OCI-LY3 (cell line): ENCODE measurements at regions not wholly inside any gene's neighbourhood (a gene's known extent, or its start where the extent isn't known, plus 50 kb on each side); places are given as distances from the start of the nearest gene placed in this dataset.

ENCODE experiments used
- CTCF ChIP-seq: fragments of 200-600, 300-600 bp; sonication (generic); IDR thresholded peaks from 2 replicates; pipeline ENCODE4 v1.5.1; 2014; ENCODE audit warnings: antibody characterized with exemption, low read length, low read depth
- EZH2phosphoT487 ChIP-seq: fragments of 200-600 bp; shearing (Covaris generic); IDR thresholded peaks from 2 replicates; pipeline ENCODE4 v1.6.1; 2018; ENCODE audit warnings: antibody characterized with exemption, mixed run types, low read depth

- TF ChIP-seq CTCF: no peak
- no peak for TF ChIP-seq EZH2phosphoT487
Measured at GRCh38 chr5:9724707-9725106, 94.6 kb upstream of the TAS2R1 start.
